HFF-Myc (cell line): ENCODE measurements at regions not wholly inside any gene's neighbourhood (a gene's known extent, or its start where the extent isn't known, plus 50 kb on each side); places are given as distances from the start of the nearest gene placed in this dataset.

Source experiments
- DNase-seq: peaks from one replicate; pipeline ENCODE4 v3.0.0-alpha.2; 2011; ENCODE audit warnings: low read depth; ENCODE audit errors: extremely low read depth
- H3K4me3 ChIP-seq: replicated peaks from 2 replicates; pipeline ENCODE4 v1.5.1; 2011; ENCODE audit warnings: low read depth, mild to moderate bottlenecking, control low read depth, low read length
- CTCF ChIP-seq: IDR thresholded peaks from 2 replicates; pipeline ENCODE4 v1.5.1; 2012; ENCODE audit warnings: mild to moderate bottlenecking, low read depth, low read length, control low read depth; ENCODE audit errors: missing control alignments

GRCh38 chr2:66695226-66695735, 260.4 kb downstream of the MEIS1 start:
- no peak overlapping the region for H3K4me3 ChIP-seq
- no peak for TF ChIP-seq CTCF
- DNase-seq = no peak

- no peak overlapping the region for H3K4me3 ChIP-seq
- no peak for DNase-seq
- no peak for TF ChIP-seq CTCF
Observed at GRCh38 chr2:66696374-66696773, 261.4 kb downstream of the MEIS1 start.

GRCh38 chr2:66696886-66697285, 262.0 kb downstream of the MEIS1 start:
- no peak for TF ChIP-seq CTCF
- H3K4me3 ChIP-seq = no peak overlapping the region
- DNase-seq = no peak

GRCh38 chr2:66697366-66697765, 262.4 kb downstream of the MEIS1 start:
- no peak for TF ChIP-seq CTCF
- DNase-seq = no peak
- H3K4me3 ChIP-seq = no peak overlapping the region

- no peak for DNase-seq
- no peak overlapping the region for H3K4me3 ChIP-seq
- no peak for TF ChIP-seq CTCF
Observed at GRCh38 chr2:66698091-66698490, 263.2 kb downstream of the MEIS1 start.

GRCh38 chr2:66698576-66699239, 263.8 kb downstream of the MEIS1 start:
- no peak for DNase-seq
- no peak overlapping the region for H3K4me3 ChIP-seq
- TF ChIP-seq CTCF = no peak

GRCh38 chr2:66699416-66699792, 264.5 kb downstream of the MEIS1 start:
- DNase-seq = no peak
- H3K4me3 ChIP-seq = no peak overlapping the region
- no peak for TF ChIP-seq CTCF
